IMR-90 (cell line): ENCODE measurements at regions not wholly inside any gene's neighbourhood (a gene's known extent, or its start where the extent isn't known, plus 50 kb on each side); places are given as distances from the start of the nearest gene placed in this dataset.

Source experiments
- ATAC-seq: fragments of 200-7000 bp; cut with Tn5 transposase; 2 replicates; pipeline ENCODE4 v1.9.1; 2020; ENCODE audit warnings: low read depth, mild to moderate bottlenecking, moderate library complexity
- BruUV-seq: library from RNA; stranded (reverse); fragments of 400-500 nt; replicated peaks from 2 replicates; lab custom pipeline; 2021; lab: Mats Ljungman, UMichigan
- CTCF ChIA-PET: fragments of 300-600 bp; formaldehyde crosslinking; extraction: SDS; loops from one replicate; lab custom pipeline; 2021; ENCODE audit warnings: antibody characterized with exemption; lab: Yijun Ruan, JAX
- POLR2A ChIA-PET: fragments of 300-600 bp; sonication (Branson Sonifier 250); formaldehyde crosslinking; loops from one replicate; lab custom pipeline; 2022; ENCODE audit warnings: antibody characterized with exemption; ENCODE audit not compliant: unreplicated experiment; lab: Charles Lee
- DNase-seq: peaks from one replicate; pipeline ENCODE4 v3.0.0; 2013
- H2AFZ ChIP-seq: replicated peaks from 2 replicates; pipeline ENCODE3; 2013; ENCODE audit warnings: low read length, mild to moderate bottlenecking; ENCODE audit not compliant: poor library complexity
- H2AK5ac ChIP-seq: 2 replicates; pipeline ENCODE4 v1.6.1; 2013; ENCODE audit warnings: low read depth, low read length, inconsistent platforms
- H2AK9ac ChIP-seq: replicated peaks from 2 replicates; pipeline ENCODE3; 2013; ENCODE audit warnings: mild to moderate bottlenecking, low read depth, low read length, moderate library complexity; ENCODE audit not compliant: poor library complexity
- H2BK120ac ChIP-seq: 2 replicates; pipeline ENCODE4 v1.6.1; 2013; ENCODE audit warnings: low read depth, low read length, inconsistent platforms
- H2BK15ac ChIP-seq: 3 replicates; pipeline ENCODE4 v1.6.1; 2013; ENCODE audit warnings: low read depth, low read length, inconsistent platforms
- H2BK20ac ChIP-seq: 2 replicates; pipeline ENCODE4 v1.6.1; 2013; ENCODE audit warnings: low read depth, mild to moderate bottlenecking, inconsistent platforms, low read length, moderate library complexity
- H2BK5ac ChIP-seq: 2 replicates; pipeline ENCODE4 v1.6.1; 2013; ENCODE audit warnings: mild to moderate bottlenecking, low read depth, low read length, inconsistent platforms; ENCODE audit not compliant: poor library complexity, severe bottlenecking
- H3K14ac ChIP-seq: replicated peaks from 2 replicates; pipeline ENCODE4 v1.6.1; 2013; ENCODE audit warnings: low read depth, low read length, inconsistent platforms
- H3K18ac ChIP-seq: 2 replicates; pipeline ENCODE4 v1.6.1; 2013; ENCODE audit warnings: low read depth, low read length, control low read depth
- H3K23ac ChIP-seq: 2 replicates; pipeline ENCODE4 v1.6.1; 2013; ENCODE audit warnings: low read depth, low read length, inconsistent platforms
- H3K27ac ChIP-seq: 2 replicates; pipeline ENCODE4 v1.5.1; 2013; ENCODE audit warnings: mild to moderate bottlenecking, control low read depth, low read length; ENCODE audit not compliant: insufficient read depth
- H3K27me3 ChIP-seq: 2 replicates; pipeline ENCODE4 v1.6.1; 2013; ENCODE audit warnings: low read length; ENCODE audit not compliant: control insufficient read depth, insufficient read depth
- H3K36me3 ChIP-seq: 2 replicates; pipeline ENCODE4 v1.6.1; 2013; ENCODE audit warnings: low read length, mixed read lengths; ENCODE audit not compliant: control insufficient read depth, insufficient read depth
- H3K4ac ChIP-seq: 2 replicates; pipeline ENCODE4 v1.6.1; 2013; ENCODE audit warnings: low read depth, low read length, inconsistent platforms
- H3K4me1 ChIP-seq: 2 replicates; pipeline ENCODE4 v1.6.1; 2013; ENCODE audit warnings: low read length, mixed read lengths; ENCODE audit not compliant: control insufficient read depth, insufficient read depth
- H3K4me2 ChIP-seq: 2 replicates; pipeline ENCODE4 v1.6.1; 2013; ENCODE audit warnings: low read depth, mild to moderate bottlenecking, control low read depth, low read length, moderate library complexity
- H3K4me3 ChIP-seq: 2 replicates; pipeline ENCODE4 v1.5.1; 2013; ENCODE audit warnings: low read depth, mild to moderate bottlenecking, control low read depth, low read length, moderate library complexity; ENCODE audit not compliant: insufficient read depth
- H3K56ac ChIP-seq: 2 replicates; pipeline ENCODE4 v1.6.1; 2013; ENCODE audit warnings: low read length, inconsistent platforms; ENCODE audit not compliant: insufficient read depth; ENCODE audit errors: extremely low read depth
- H3K79me1 ChIP-seq, 2 experiments: 2 replicates each; pipeline ENCODE4 v1.6.1; 2013; ENCODE audit warnings: low read length in 2 of 2, inconsistent platforms in 1 of 2, low read depth in 1 of 2
- H3K9ac ChIP-seq: 2 replicates; pipeline ENCODE4 v1.6.1; 2013; ENCODE audit warnings: low read depth, low read length, control low read depth
- H3K9me1 ChIP-seq: 2 replicates; pipeline ENCODE4 v1.6.1; 2013; ENCODE audit warnings: low read length, inconsistent platforms; ENCODE audit not compliant: insufficient read depth
- H3K9me3 ChIP-seq: 2 replicates; pipeline ENCODE4 v1.6.1; 2013; ENCODE audit warnings: low read length; ENCODE audit not compliant: control insufficient read depth, insufficient read depth
- H4K20me1 ChIP-seq: 2 replicates; pipeline ENCODE4 v1.6.1; 2013; ENCODE audit warnings: low read length, inconsistent platforms; ENCODE audit not compliant: insufficient read depth
- H4K5ac ChIP-seq: 2 replicates; pipeline ENCODE4 v1.6.1; 2013; ENCODE audit warnings: mild to moderate bottlenecking, low read depth, low read length, control low read depth
- H4K8ac ChIP-seq, 2 experiments: 2 replicates each; pipeline ENCODE4 v1.6.1; 2013; ENCODE audit warnings: low read depth in 2 of 2, low read length in 2 of 2, control low read depth in 1 of 2, inconsistent platforms in 1 of 2
- H4K91ac ChIP-seq: 2 replicates; pipeline ENCODE4 v1.6.1; 2013; ENCODE audit warnings: low read depth, low read length, inconsistent platforms; ENCODE audit not compliant: insufficient read depth
- BHLHE40 ChIP-seq: fragments of 150-350 bp; IDR thresholded peaks from 2 replicates; pipeline ENCODE4 v1.6.1; 2016; ENCODE audit warnings: mild to moderate bottlenecking, low read depth, low read length
- CEBPB ChIP-seq: IDR thresholded peaks from 2 replicates; pipeline ENCODE4 v1.6.1; 2012; ENCODE audit warnings: low read depth, low read length, improper control_type of control experiment
- CHD1 ChIP-seq: IDR thresholded peaks from 2 replicates; pipeline ENCODE4 v1.6.1; 2012; ENCODE audit warnings: low read depth, low read length, improper control_type of control experiment
- MAFK ChIP-seq: IDR thresholded peaks from 2 replicates; pipeline ENCODE4 v1.6.1; 2012; ENCODE audit warnings: low read depth, low read length, improper control_type of control experiment
- MAZ ChIP-seq: IDR thresholded peaks from 2 replicates; pipeline ENCODE4 v1.6.1; 2012; ENCODE audit warnings: low read depth, mild to moderate bottlenecking, low read length, improper control_type of control experiment, moderate library complexity, borderline replicate concordance
- MXI1 ChIP-seq: IDR thresholded peaks from 2 replicates; pipeline ENCODE4 v1.6.1; 2012; ENCODE audit warnings: low read depth, mild to moderate bottlenecking, low read length, moderate library complexity, borderline replicate concordance
- NFE2L2 ChIP-seq: fragments of 150-350 bp; IDR thresholded peaks from 2 replicates; pipeline ENCODE4 v1.6.1; 2016; ENCODE audit warnings: low read depth, mild to moderate bottlenecking, low read length
- POLR2A ChIP-seq: IDR thresholded peaks from 2 replicates; pipeline ENCODE4 v1.6.1; 2012; ENCODE audit warnings: mild to moderate bottlenecking, low read depth, low read length
- RAD21 ChIP-seq: IDR thresholded peaks from 2 replicates; pipeline ENCODE4 v1.6.1; 2012; ENCODE audit warnings: low read length, improper control_type of control experiment
- RFX5 ChIP-seq: IDR thresholded peaks from 2 replicates; pipeline ENCODE4 v1.8.0; 2012; ENCODE audit warnings: low read depth, mild to moderate bottlenecking, low read length, moderate library complexity
- SMC3 ChIP-seq: fragments of 150-350 bp; IDR thresholded peaks from 2 replicates; pipeline ENCODE4 v1.6.1; 2016; ENCODE audit warnings: low read depth, mild to moderate bottlenecking, antibody characterized with exemption, low read length, moderate library complexity
- WGBS, 2 experiments: methylation state at CpG; one replicate each; pipeline versions ENCODE4 v1.1.5 to v1.1.7; 2013; ENCODE audit warnings: missing lambda C conversion rate in 2 of 2; ENCODE audit not compliant: insufficient read length in 1 of 2; ENCODE audit errors: extremely low coverage in 2 of 2; 5-methylcytosine and 5-hydroxymethylcytosine counted together
- dilution Hi-C: fragments of 300-500 bp; cut with HindIII; formaldehyde crosslinking; loops from one replicate; pipeline ENCODE4 v1.14.3; 2018; ENCODE audit warnings: low sequenced_read_pairs; ENCODE audit not compliant: unreplicated experiment
- in situ Hi-C: fragments of 300-500 bp; cut with MboI; formaldehyde crosslinking; loops from 3 replicates; pipeline ENCODE4 v1.14.3; 2019; ENCODE audit warnings: low sequenced_read_pairs, inconsistent platforms, mixed read lengths
- intact Hi-C: fragments of 100-400 bp; cut with micrococcal nuclease; formaldehyde crosslinking; loops from 2 replicates; pipeline ENCODE4 v1.10.0; 2022
- TF ChIP-seq, protein P1 (sequence below): conservative IDR thresholded peaks from 2 replicates; pipeline ENCODE4 v1.5.1; 2012; ENCODE audit warnings: mild to moderate bottlenecking, low read depth, low read length, improper control_type of control experiment
- TF ChIP-seq, protein P2 (sequence below): fragments of 150-350 bp; IDR thresholded peaks from 2 replicates; pipeline ENCODE4 v1.6.1; 2016; ENCODE audit warnings: low read depth, mild to moderate bottlenecking, low read length, moderate library complexity, borderline replicate concordance
- TF ChIP-seq, protein P3 (sequence below): fragments of 150-350 bp; IDR thresholded peaks from 2 replicates; pipeline ENCODE4 v1.6.1; 2017; ENCODE audit warnings: mild to moderate bottlenecking, antibody characterized with exemption, low read length, low read depth

GRCh38 chr5:93208141-93208751 lies 372.8 kb downstream of the NR2F1-AS1 start:
- H3K18ac ChIP-seq: no peak overlapping the region
- no peaks in the 10 kb centered on the region for H3K79me1 ChIP-seq
- ChIA-PET POLR2A (no interaction called here), CTCF (interaction anchor here (0.8 kb wide), 1 partner anchor 18 kb away, joined by 3 read pairs; no protein-coding TSS in a partner anchor)
- no peaks in the 10 kb centered on the region for H3K27me3 ChIP-seq
- H3K14ac ChIP-seq: no peak overlapping the region
- H3K9ac ChIP-seq: no peak overlapping the region
- peaks cover 2% of the 10 kb centered on the region; the same call in 1 of the 2 replicates for H3K4me1 ChIP-seq
- no peak overlapping the region for H4K91ac ChIP-seq
- no peak overlapping the region for H2BK120ac ChIP-seq
- H3K23ac ChIP-seq: no peak overlapping the region
- H4K5ac ChIP-seq: no peak overlapping the region
- H3K4me3 ChIP-seq: no peak overlapping the region
- H2AFZ ChIP-seq: no peak overlapping the region
- no peaks in the 10 kb centered on the region for H3K36me3 ChIP-seq
- DNase-seq: no peak
- H4K20me1 ChIP-seq: no peaks in the 10 kb centered on the region
- peak; percentile 37 for ATAC-seq
- no CpG with 5 or more reads among the region's 2 CpGs for WGBS, 2 experiments
- no TSS peak for BruUV-seq
- 0 out of 2 replicates have a peak overlapping the region, but pooled peaks have one; percentile 17 for H3K4me2 ChIP-seq
- no peaks in the 10 kb centered on the region for H3K9me1 ChIP-seq
- dilution Hi-C loops (no loop called here), intact Hi-C loops (no loop called here), in situ Hi-C loops (no loop called here)
- no peak overlapping the region for H2BK5ac ChIP-seq
- no peak overlapping the region for H2BK15ac ChIP-seq
- H3K9me3 ChIP-seq: no peaks in the 10 kb centered on the region
- H3K27ac ChIP-seq: no peak overlapping the region
- no peak overlapping the region for H3K4ac ChIP-seq
- H2AK9ac ChIP-seq: no peak overlapping the region
- no peak overlapping the region for H2AK5ac ChIP-seq
- no peak overlapping the region for H2BK20ac ChIP-seq
- TF ChIP-seq BHLHE40 (no peak), POLR2A (no peak), CEBPB (no peak), MXI1 (no peak), NFE2L2 (no peak), MAFK (no peak), SMC3 (no peak), CHD1 (no peak), RFX5 (no peak), MAZ (no peak), RAD21 (no peak)
- TF ChIP-seq, protein P1, sequence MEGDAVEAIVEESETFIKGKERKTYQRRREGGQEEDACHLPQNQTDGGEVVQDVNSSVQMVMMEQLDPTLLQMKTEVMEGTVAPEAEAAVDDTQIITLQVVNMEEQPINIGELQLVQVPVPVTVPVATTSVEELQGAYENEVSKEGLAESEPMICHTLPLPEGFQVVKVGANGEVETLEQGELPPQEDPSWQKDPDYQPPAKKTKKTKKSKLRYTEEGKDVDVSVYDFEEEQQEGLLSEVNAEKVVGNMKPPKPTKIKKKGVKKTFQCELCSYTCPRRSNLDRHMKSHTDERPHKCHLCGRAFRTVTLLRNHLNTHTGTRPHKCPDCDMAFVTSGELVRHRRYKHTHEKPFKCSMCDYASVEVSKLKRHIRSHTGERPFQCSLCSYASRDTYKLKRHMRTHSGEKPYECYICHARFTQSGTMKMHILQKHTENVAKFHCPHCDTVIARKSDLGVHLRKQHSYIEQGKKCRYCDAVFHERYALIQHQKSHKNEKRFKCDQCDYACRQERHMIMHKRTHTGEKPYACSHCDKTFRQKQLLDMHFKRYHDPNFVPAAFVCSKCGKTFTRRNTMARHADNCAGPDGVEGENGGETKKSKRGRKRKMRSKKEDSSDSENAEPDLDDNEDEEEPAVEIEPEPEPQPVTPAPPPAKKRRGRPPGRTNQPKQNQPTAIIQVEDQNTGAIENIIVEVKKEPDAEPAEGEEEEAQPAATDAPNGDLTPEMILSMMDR: no peak
- TF ChIP-seq, protein P2, sequence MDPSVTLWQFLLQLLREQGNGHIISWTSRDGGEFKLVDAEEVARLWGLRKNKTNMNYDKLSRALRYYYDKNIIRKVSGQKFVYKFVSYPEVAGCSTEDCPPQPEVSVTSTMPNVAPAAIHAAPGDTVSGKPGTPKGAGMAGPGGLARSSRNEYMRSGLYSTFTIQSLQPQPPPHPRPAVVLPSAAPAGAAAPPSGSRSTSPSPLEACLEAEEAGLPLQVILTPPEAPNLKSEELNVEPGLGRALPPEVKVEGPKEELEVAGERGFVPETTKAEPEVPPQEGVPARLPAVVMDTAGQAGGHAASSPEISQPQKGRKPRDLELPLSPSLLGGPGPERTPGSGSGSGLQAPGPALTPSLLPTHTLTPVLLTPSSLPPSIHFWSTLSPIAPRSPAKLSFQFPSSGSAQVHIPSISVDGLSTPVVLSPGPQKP: no peak
- TF ChIP-seq, protein P3, sequence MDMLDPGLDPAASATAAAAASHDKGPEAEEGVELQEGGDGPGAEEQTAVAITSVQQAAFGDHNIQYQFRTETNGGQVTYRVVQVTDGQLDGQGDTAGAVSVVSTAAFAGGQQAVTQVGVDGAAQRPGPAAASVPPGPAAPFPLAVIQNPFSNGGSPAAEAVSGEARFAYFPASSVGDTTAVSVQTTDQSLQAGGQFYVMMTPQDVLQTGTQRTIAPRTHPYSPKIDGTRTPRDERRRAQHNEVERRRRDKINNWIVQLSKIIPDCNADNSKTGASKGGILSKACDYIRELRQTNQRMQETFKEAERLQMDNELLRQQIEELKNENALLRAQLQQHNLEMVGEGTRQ: no peak
- H3K56ac ChIP-seq: no peak overlapping the region
- H4K8ac ChIP-seq: no peak overlapping the region
